ENCODE measurements at regions not wholly inside any gene's neighbourhood (a gene's known extent, or its start where the extent isn't known, plus 50 kb on each side); places are given as distances from the start of the nearest gene placed in this dataset.
A peak's percentile ranks its signal among the peaks of the same experiment; 100 is the strongest.
"Not testable (repeated sequence)": the region's sequence is repeated elsewhere in the genome, so short reads cannot be mapped to it uniquely, and the experiment has no call there.

DNA sequence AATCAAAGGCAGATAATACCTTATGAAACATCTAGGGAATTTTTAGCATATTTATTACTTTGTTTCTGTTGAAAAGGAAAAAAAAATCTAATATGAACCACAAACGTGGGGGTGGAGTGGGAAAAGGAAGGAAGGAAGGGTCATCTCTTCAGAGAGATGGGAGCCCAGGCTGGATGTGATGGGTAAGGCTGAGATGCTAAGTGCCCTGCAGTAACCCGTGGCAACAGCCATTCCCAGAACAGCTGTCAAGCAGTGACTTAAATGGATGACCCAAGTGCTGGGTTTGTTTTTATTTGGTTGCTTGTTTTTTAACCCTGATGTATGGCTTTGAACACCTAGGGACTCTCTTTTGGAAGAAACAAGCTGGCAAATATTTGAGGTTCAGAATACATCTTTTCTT, 50.7 kb upstream of the KLF7 start:
- DNase-seq = peak; percentile 33

GRCh38 chr2:207217442-207217841, 51.7 kb upstream of the KLF7 start:
- no peak for DNase-seq

- no peak for DNase-seq
Observed at GRCh38 chr2:207219081-207219630, 53.4 kb upstream of the KLF7 start.

DNA sequence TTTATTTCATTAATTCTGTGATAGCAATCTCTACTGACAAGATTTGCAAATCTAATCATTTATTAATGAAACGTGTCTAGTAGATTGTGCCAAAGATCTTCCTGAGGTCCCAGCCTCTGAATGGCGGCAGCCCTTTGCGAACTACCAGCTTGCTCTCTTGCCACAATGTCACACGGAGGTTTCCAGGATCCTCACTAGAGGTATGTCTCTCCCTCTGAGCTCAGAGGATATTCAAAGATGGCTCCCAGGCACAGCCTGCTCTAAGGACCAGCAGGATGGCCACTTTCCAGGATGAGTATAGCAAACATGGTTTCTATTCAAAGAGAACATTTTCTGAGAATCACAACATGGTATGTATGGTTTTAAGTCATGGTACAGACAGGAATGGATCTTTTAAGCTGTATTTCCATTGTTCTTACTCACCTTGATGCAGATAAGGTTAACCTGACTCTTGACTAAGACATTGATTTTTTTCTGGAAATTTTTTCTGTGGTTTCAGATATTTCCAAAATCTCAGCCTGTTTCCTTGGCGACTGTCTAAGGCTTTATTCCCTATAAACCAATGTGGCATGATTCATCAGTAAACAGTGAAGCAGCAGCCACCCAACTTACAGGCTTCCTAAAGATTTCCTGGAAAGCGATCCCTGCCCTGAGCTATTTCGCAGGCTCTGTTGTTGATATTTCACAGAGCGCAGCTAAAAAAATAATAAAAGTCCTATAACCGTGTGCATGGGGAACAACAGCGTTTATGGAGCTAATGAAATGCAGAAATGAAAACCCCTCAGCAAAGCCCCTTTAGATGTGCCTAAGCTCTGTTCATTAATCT, 54.1 kb upstream of the KLF7 start:
- DNase-seq = no peak

DNA sequence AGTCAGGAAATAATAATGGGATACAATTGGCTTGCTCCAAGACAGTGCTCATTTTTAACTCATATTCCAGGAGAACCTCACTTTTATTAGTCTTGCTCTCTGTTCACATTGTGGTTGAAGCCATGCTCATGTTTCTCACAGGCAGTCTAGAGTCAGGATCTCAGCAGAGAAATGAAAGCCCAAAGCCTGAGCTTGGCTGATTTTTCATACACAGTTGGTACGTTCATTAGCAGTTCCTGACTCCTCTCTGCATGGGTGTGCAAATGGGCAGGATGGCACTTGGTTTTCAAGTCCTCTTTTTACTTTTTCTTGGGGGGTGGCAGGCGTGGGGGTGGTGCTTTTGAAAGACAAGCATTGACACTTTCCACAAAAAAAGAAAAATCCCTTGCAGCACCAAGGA, 56.0 kb upstream of the KLF7 start:
- DNase-seq = no peak

DNA sequence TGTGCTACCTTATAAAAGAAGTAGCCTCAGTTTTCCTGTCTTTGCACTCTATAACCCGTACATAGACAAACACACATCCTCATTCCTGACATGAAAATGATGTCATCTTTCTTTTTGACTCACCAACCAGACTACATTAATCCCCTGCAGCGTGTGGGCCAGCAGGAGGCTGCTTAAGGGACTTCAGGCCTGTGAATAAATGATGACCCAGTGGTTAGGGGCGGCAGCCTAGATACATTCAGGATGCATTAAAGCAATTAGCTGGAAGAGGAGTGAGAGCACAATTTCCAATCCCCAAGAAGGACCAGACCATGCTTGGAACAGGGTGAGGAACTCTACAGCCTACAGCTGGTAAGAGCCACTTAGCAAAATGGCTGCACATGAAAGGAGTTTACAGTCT, 57.3 kb upstream of the KLF7 start:
- DNase-seq = peak; percentile 37

DNA sequence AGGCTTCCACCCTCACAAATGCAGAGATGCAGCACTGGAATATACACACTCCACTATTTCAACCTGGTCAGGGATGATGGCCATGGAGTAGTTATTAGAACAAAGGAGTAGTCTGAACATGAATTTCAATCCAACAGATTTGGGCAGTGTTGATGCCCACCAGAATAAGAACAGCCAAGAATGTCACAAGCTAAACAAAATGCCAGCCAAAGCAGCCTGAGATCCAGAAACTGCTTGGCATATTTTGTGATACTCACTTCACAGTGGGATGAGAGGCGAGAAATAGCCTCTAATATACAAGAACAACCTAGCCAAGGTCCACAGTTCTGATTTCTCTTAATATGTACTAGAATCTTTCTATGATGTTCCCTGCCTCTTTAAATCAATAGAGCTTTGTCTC, 58.6 kb upstream of the KLF7 start:
- DNase-seq = no peak

DNA sequence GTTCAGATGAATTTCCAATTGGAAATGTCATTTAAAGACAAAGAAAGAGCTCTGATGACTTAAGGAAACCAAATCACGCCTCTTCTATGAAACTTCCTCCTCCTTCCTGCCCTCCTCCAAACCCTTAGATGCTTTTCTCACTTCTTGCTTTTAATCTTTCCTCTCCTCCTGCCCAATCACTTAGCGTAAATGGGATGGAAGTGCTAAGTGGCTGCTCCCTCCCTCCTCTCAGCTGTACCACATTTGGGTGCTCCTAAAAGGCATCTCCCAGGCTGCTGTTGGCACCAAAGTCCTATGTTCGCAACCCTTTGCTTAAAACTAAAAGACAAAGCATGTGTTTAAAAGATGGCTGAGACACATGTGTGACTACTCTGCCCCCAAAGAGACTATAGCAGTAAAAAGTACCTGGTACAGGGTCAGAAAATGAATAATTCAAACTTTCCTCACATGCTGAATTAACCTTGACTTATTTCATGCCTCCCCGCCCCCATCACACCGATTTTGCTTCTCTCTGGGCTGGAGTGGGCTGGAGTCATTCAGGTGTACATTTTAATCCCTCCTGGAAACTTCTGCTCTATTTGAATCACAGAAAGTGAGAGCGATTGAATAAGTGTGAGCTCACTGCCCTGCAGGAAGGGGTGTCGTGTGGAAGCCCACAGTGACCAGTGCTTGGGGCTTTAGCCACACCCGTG, 59.2 kb upstream of the KLF7 start:
- DNase-seq = no peak

DNA sequence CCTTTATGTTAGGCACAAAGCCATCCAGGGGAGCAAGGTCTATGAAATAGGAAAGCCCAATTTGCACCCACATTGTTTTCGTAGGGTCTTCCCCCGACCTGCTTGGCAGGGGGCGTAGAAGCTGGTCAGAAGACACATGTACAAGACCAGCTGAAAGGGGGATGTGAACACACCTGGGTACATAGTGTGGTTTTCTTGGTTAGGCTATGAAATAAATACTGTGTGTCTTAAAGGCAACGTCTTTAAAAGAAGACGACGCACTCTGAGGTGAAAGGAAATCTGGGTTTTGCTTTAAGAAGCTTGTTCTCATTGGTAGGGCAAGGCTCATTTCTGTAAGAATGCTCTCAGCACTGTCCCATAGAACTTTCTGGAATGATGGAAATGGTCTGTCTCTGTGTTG, 60.0 kb upstream of the KLF7 start:
- no peak for DNase-seq

GRCh38 chr2:207226243-207226642, 60.5 kb upstream of the KLF7 start:
- DNase-seq = no peak

GRCh38 chr2:207226671-207227061, 60.9 kb upstream of the KLF7 start:
- DNase-seq = no peak

DNA sequence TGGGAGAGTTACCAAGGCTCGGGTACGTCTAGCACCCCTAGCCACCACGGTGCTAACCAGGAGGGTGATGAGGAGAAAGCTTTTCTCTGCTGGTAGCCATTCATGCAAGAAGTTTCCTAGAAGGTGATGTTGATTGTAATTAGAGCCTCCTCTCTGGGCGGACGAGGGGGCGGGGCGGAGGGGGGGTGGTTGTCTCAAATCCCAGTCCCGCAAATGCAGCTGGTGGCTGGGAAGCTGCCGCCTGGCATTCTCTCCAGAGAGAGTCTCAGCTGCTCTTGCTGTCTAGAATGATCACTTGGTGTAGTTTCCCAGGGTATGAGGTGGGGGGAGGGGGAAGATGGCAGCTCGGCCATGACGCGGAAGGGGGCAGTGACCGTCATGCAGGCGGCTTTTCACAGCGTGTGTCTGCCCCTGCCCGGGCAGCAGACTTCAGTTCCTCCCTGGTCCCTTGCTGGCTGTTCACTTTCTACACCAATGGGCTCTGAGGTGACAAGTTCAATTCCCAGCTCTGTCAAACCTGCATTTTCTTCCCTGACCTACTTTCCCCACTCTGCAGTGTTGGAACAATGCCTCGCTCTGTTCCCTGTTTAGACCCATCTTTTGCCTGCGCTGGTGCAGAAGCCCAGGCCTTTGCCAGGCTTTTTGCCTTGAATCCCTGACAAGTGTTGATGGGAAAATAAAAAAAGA, 61.5 kb upstream of the KLF7 start:
- DNase-seq = no peak

- no peak for DNase-seq
Observed at GRCh38 chr2:207227749-207228145, 62.0 kb upstream of the KLF7 start.

- DNase-seq = no peak
Observed at GRCh38 chr2:207228402-207228801, 62.7 kb upstream of the KLF7 start.

GRCh38 chr2:207229161-207229560, 63.4 kb upstream of the KLF7 start:
- DNase-seq = peak; percentile 7

- DNase-seq = peak; percentile 66
Observed at GRCh38 chr2:207230261-207231105, 64.7 kb upstream of the KLF7 start.

DNA sequence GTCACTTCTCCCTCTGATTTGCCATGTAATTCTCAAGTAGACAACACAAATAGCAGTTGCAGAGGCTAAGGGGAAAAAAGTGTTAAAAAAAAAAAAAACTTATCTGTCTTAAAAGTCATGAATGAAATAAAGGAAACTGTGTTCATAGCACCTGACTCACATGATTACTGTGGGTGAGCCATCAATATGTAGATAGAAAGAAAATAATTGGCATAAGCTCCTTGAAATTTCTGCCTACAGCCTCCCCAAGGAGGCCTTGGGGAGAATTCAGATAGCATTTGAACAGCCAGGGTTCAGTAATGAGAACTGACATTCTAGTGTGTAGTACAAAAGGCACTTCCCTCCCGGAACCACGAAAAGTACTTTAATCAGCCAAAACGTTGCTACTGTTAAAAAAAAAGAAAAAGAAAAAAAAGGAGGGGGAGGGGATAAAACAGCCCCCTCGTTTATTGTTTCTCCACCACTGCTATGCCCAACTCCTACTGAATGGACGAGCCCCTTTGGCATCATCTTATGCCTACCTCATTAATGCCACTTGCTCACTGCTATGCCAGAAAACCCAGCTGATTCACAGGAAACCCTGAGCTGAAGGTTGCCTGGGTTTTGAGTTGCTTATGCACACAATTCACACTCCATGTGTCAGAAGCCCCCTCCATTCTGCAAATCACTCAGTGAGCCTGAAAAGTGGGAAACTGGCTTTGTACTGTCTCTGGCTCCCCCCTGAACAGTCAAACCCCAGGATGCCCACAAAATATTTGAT, 65.5 kb upstream of the KLF7 start:
- DNase-seq = no peak

DNA sequence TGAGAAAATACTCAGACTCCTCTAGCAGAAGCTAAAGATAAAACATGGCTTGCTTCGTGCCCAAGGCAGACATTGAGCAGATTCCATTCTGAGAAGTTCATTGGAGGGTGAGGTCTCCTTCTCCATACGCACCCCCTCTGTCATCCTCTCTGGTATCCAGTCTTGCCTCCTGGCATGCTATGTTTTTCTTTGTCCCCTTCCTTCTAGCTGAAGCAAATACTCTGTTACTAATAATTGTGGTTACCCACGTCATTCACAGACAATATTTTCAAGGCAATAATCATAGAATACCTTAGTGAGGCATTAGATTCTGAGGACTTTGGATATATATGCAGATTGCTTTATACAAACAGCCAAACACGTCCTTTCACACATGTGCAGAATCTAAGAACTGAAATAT, 66.2 kb upstream of the KLF7 start:
- DNase-seq = no peak

GRCh38 chr2:207233141-207233540, 67.4 kb upstream of the KLF7 start:
- not testable (repeated sequence) for DNase-seq

- DNase-seq = no peak
Observed at GRCh38 chr2:207233731-207234130, 68.0 kb upstream of the KLF7 start.

DNA sequence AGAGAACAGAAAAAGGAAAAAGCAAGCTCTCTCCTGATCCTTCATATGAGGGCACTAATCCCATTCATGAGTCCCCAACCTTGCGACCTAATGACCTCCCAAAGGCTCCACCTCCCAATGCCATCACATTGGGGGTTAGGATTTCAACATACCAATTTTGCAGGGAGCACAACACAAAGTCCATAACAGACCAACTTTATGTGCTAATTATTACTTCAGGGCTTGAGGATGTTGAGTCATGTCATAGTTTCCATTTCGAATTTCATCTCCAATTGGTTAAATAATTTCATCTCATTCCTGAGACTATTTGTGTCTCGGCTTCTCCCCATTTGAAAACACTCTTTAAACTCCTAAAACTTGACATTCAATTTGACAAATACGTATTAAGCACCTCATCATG, 69.9 kb upstream of the KLF7 start:
- DNase-seq = no peak

All from DMS53 (cell line).